ENCODE measurements at regions not wholly inside any gene's neighbourhood (a gene's known extent, or its start where the extent isn't known, plus 50 kb on each side); places are given as distances from the start of the nearest gene placed in this dataset.
"Not testable (repeated sequence)": the region's sequence is repeated elsewhere in the genome, so short reads cannot be mapped to it uniquely, and the experiment has no call there.

DNA sequence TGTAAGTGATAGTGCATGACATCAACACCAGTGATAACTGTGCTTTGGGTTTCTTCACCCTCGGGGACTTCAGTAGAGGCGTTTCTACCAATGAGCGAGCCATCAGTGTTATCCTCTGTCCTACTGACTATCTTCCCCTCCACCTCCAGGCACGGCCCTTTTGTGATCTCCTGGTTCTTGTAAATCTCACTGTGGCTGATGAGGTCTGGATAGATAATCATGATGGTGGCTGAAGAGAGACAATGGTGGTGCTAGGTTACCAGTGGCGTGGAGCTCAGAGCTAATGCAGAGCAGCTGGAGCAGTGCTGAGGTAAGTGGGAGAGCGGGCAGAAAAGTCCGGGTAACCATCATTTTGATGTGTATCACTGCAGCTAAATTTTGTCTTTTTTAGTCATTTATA lies 816.6 kb downstream of the GLUD2 start:
- no peak for DNase-seq
- Histone ChIP-seq H3K27ac (replicated peaks) (no peak overlapping the region), H3K4me1 (no peaks in the 10 kb centered on the region), H3K4me3 (no peak overlapping the region), H3K9me3 (replicated peaks) (no peaks in the 10 kb centered on the region), H3K27me3 (ENCODE audit: low read depth) (no peaks in the 10 kb centered on the region), H3K36me3 (no peaks in the 10 kb centered on the region)
- TF ChIP-seq, protein P1, sequence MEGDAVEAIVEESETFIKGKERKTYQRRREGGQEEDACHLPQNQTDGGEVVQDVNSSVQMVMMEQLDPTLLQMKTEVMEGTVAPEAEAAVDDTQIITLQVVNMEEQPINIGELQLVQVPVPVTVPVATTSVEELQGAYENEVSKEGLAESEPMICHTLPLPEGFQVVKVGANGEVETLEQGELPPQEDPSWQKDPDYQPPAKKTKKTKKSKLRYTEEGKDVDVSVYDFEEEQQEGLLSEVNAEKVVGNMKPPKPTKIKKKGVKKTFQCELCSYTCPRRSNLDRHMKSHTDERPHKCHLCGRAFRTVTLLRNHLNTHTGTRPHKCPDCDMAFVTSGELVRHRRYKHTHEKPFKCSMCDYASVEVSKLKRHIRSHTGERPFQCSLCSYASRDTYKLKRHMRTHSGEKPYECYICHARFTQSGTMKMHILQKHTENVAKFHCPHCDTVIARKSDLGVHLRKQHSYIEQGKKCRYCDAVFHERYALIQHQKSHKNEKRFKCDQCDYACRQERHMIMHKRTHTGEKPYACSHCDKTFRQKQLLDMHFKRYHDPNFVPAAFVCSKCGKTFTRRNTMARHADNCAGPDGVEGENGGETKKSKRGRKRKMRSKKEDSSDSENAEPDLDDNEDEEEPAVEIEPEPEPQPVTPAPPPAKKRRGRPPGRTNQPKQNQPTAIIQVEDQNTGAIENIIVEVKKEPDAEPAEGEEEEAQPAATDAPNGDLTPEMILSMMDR (IDR thresholded peaks at IDR 0.05; ENCODE audit: borderline replicate concordance), result no peak
- intact Hi-C loops (cut with micrococcal nuclease), result no loop called here

DNA sequence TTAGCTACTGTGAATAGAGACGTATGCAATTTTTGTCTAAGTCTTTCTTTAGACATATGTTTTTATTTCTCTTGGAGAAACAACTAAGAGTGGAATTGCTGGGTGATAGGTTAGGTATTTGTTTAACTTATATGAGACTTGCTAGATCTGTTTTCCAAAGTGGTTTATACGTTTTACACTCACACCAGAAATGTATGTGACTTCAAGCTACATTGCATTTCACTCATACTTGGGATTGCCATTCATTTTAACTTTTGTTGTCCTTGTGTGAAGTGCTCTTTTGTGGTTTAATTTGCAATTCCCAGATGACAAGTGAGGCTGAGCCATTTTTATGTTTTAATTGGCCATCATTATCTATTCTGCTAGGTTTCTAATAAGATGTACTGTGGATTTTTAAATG lies 817.2 kb downstream of the GLUD2 start:
- TF ChIP-seq, protein P1 (IDR thresholded peaks at IDR 0.05; ENCODE audit: borderline replicate concordance), result no peak
- intact Hi-C loops (cut with micrococcal nuclease), result no loop called here
- Histone ChIP-seq H3K4me3 (no peak overlapping the region), H3K9me3 (replicated peaks) (no peaks in the 10 kb centered on the region), H3K36me3 (no peaks in the 10 kb centered on the region), H3K27ac (replicated peaks) (no peak overlapping the region), H3K27me3 (ENCODE audit: low read depth) (no peaks in the 10 kb centered on the region), H3K4me1 (no peaks in the 10 kb centered on the region)
- DNase-seq, result no peak

DNA sequence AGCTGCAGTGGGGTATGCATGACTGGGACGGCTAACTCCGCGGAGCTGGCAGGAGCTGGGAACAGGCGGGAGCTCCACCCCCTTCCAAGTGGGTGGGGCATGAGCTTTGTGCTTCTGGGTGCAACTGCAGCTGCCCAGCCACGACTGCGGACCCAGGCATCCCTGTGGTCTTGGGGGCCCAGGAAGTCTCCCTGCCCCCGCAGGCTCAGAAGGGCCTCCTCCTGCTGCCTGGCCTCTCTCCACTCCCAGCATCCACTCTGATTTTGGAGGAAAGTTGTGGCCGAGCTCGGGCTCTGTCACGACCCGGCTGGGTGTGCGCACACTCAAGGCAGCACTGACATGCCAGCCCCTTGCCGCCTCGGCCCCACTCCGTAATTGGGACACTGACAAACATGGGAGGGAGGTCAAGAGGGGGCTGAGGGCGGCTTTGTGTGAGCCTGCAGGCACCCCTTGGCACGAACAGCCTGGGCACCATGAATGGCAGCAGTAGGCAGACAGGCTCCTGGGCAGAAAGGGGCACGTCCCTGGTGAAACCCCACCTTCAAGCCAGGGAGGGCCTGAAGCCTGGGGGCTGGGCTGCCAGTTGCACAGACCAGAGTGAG lies 822.6 kb downstream of the GLUD2 start:
- DNase-seq, result no peak
- Histone ChIP-seq H3K4me1 (no peaks in the 10 kb centered on the region), H3K27me3 (ENCODE audit: low read depth) (no peaks in the 10 kb centered on the region), H3K36me3 (no peaks in the 10 kb centered on the region), H3K4me3 (no peak overlapping the region), H3K9me3 (replicated peaks) (no peaks in the 10 kb centered on the region), H3K27ac (replicated peaks) (no peak overlapping the region)
- TF ChIP-seq, protein P1 (IDR thresholded peaks at IDR 0.05; ENCODE audit: borderline replicate concordance), result no peak
- intact Hi-C loops (cut with micrococcal nuclease), result no loop called here

DNA sequence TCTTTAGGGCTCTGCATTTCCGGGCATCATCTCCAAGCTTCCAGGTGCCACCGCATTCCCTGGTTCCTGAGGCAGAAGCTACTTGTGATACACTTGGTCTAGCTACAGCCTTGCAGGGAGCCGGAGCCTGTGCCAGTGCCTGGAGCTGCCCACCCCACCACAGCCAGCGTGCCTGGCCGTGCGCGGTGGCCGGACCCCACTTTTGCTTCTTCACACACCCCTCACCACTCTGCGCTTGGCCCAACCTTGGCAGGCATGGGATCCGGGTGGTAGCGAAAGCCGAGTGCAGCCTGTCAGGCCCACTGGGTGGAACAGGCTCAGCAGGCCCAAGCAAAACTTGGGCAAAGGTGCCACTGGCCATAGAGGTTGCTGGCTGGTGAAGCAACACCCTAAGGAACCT lies 823.7 kb downstream of the GLUD2 start:
- TF ChIP-seq, protein P1 (IDR thresholded peaks at IDR 0.05; ENCODE audit: borderline replicate concordance), result no peak
- no peaks in the 10 kb centered on the region for H3K4me1 ChIP-seq
- DNase-seq, result no peak
- intact Hi-C loops (cut with micrococcal nuclease), result no loop called here
- no peak overlapping the region for H3K4me3 ChIP-seq
- H3K36me3 ChIP-seq, result no peaks in the 10 kb centered on the region
- no peaks in the 10 kb centered on the region for H3K9me3 ChIP-seq (replicated peaks)
- H3K27ac ChIP-seq (replicated peaks), result no peak overlapping the region
- H3K27me3 ChIP-seq (ENCODE audit: low read depth), result no peaks in the 10 kb centered on the region

DNA sequence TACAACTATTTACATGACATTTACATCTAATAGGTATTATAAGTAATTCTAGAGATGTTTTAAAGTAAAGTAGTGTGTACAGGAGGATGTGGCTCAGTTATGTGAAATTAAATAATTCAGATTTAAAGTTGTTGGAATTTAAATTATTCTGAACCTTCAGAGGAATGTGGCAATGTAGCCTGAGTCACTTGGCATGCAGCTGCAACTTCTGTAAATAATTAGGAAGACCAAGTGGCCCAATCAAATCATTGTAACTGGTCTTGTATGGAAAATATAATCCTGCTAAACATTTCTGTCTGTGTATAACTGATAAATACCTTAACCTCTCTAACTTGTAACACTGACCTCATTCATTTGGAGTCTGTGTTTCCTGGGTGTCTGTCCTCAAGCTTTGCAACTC lies 828.9 kb downstream of the GLUD2 start:
- TF ChIP-seq, protein P1 (IDR thresholded peaks at IDR 0.05; ENCODE audit: borderline replicate concordance), result no peak
- intact Hi-C loops (cut with micrococcal nuclease), result no loop called here
- Histone ChIP-seq H3K36me3 (no peaks in the 10 kb centered on the region), H3K27ac (replicated peaks) (no peak overlapping the region), H3K9me3 (replicated peaks) (no peaks in the 10 kb centered on the region), H3K27me3 (ENCODE audit: low read depth) (no peaks in the 10 kb centered on the region), H3K4me3 (no peak overlapping the region), H3K4me1 (no peaks in the 10 kb centered on the region)
- no peak for DNase-seq

DNA sequence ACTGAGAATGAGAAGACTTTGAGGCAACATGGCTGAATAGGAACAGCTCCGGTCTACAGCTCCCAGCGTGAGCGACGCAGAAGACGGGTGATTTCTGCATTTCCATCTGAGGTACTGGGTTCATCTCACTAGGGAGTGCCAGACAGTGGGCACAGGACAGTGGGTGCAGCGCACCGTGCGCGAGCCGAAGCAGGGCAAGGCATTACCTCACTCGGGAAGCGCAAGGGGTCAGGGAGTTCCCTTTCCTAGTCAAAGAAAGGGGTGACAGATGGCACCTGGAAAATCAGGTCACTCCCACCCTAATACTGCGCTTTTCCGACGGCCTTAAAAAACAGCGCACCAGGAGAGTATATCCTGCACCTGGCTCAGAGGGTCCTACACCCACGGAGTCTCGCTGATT lies 829.9 kb downstream of the GLUD2 start:
- intact Hi-C loops (cut with micrococcal nuclease); H3K36me3 ChIP-seq; H3K9me3 ChIP-seq (replicated peaks); H3K27ac ChIP-seq (replicated peaks); H3K27me3 ChIP-seq (ENCODE audit: low read depth); H3K4me1 ChIP-seq; DNase-seq; H3K4me3 ChIP-seq: not testable (repeated sequence)

Measured in left ventricle myocardium inferior (tissue), 1 donor.